H1 (cell line): ENCODE measurements at regions not wholly inside any gene's neighbourhood (a gene's known extent, or its start where the extent isn't known, plus 50 kb on each side); places are given as distances from the start of the nearest gene placed in this dataset.

ENCODE experiments used
- CTCF ChIA-PET: fragments of 300-600 bp; sonication (Branson Sonifier 250); formaldehyde crosslinking; loops from one replicate; lab custom pipeline; 2021; ENCODE audit not compliant: partially characterized antibody; lab: Charles Lee
- POLR2A ChIA-PET: fragments of 300-600 bp; sonication (Branson Sonifier 250); formaldehyde crosslinking; loops from one replicate; lab custom pipeline; 2021; ENCODE audit warnings: inconsistent platforms; ENCODE audit not compliant: partially characterized antibody; lab: Charles Lee
- DNase-seq, 2 experiments: peaks; one replicate each; pipeline versions ENCODE4 v3.0.0 to v3.0.0-alpha.2; 2010 to 2022; ENCODE audit warnings: low spot score in 2 of 2, low read depth in 1 of 2, mixed read lengths in 1 of 2
- FAIRE-seq: peaks from 2 replicates; lab custom pipeline; 2011; peaks lifted over from hg19 to GRCh38; lab: Jason Lieb, UNC
- H2AFZ ChIP-seq: 2 replicates; pipeline ENCODE4 v1.8.1; 2012; ENCODE audit warnings: low read length, inconsistent platforms
- H2AK5ac ChIP-seq: 2 replicates; pipeline ENCODE4 v1.6.1; 2013; ENCODE audit warnings: low read depth, low read length
- H2BK120ac ChIP-seq: replicated peaks from 2 replicates; pipeline ENCODE3; 2013; ENCODE audit warnings: low read depth, low read length, inconsistent platforms
- H2BK12ac ChIP-seq: 2 replicates; pipeline ENCODE4 v1.6.1; 2013; ENCODE audit warnings: low read depth, low read length
- H2BK15ac ChIP-seq: 2 replicates; pipeline ENCODE4 v1.6.1; 2013; ENCODE audit warnings: low read length
- H2BK20ac ChIP-seq: 2 replicates; pipeline ENCODE4 v1.6.1; 2013; ENCODE audit warnings: low read length
- H2BK5ac ChIP-seq: 2 replicates; pipeline ENCODE4 v1.6.1; 2013; ENCODE audit warnings: low read depth, low read length
- H3K14ac ChIP-seq: 2 replicates; pipeline ENCODE4 v1.6.1; 2013; ENCODE audit warnings: inconsistent platforms; ENCODE audit not compliant: insufficient read length
- H3K18ac ChIP-seq: 2 replicates; pipeline ENCODE4 v1.6.1; 2013; ENCODE audit warnings: low read length; ENCODE audit errors: extremely low read depth
- H3K23ac ChIP-seq: 2 replicates; pipeline ENCODE4 v1.6.1; 2013; ENCODE audit warnings: inconsistent platforms; ENCODE audit not compliant: insufficient read length
- H3K23me2 ChIP-seq: 2 replicates; pipeline ENCODE4 v1.6.1; 2013; ENCODE audit warnings: low read depth, low read length
- H3K27ac ChIP-seq: 2 replicates; pipeline ENCODE4 v1.6.1; 2011; ENCODE audit warnings: low read depth, low read length, inconsistent platforms
- H3K27me3 ChIP-seq, 4 experiments: replicated peaks in 1 of 4; 1 replicate in 1 of 4; 2 replicates in 3 of 4; pipeline versions ENCODE4 v1.6.1 to v1.8.1; 2011 to 2013; ENCODE audit warnings: low read length in 3 of 4, mild to moderate bottlenecking in 3 of 4, inconsistent platforms in 2 of 4, mixed read lengths in 2 of 4, moderate library complexity in 1 of 4; ENCODE audit not compliant: control insufficient read depth in 3 of 4, insufficient read depth in 3 of 4; ENCODE audit errors: extremely low read depth in 1 of 4
- H3K36me3 ChIP-seq, 4 experiments: 2 replicates each; pipeline versions ENCODE4 v1.6.1 to v1.8.1; 2011 to 2013; ENCODE audit warnings: mild to moderate bottlenecking in 4 of 4, low read length in 3 of 4, moderate library complexity in 2 of 4, control low read depth in 1 of 4, inconsistent platforms in 1 of 4; ENCODE audit not compliant: insufficient read depth in 4 of 4, control insufficient read depth in 2 of 4
- H3K4ac ChIP-seq: replicated peaks from 2 replicates; pipeline ENCODE3; 2013; ENCODE audit warnings: low read length, low read depth, mixed read lengths, inconsistent platforms; ENCODE audit not compliant: insufficient read length
- H3K4me1 ChIP-seq, 4 experiments: replicated peaks in 1 of 4; 1 replicate in 1 of 4; 2 replicates in 3 of 4; pipeline versions ENCODE4 v1.6.1 to v1.8.1; 2011 to 2013; ENCODE audit warnings: low read length in 3 of 4, inconsistent platforms in 2 of 4, mixed read lengths in 1 of 4; ENCODE audit not compliant: insufficient read depth in 4 of 4, control insufficient read depth in 3 of 4
- H3K4me2 ChIP-seq, 2 experiments: 2 replicates each; pipeline versions ENCODE4 v1.6.1 to v1.8.1; 2011 to 2013; ENCODE audit warnings: low read depth in 2 of 2, low read length in 2 of 2, control low read depth in 1 of 2, inconsistent platforms in 1 of 2, mild to moderate bottlenecking in 1 of 2; ENCODE audit not compliant: insufficient read depth in 1 of 2
- H3K4me3 ChIP-seq, 4 experiments: fragments of 200-600, 300-600 bp in 1 of 4; sonication (generic), shearing (Covaris generic), sonication (Bioruptor Twin) in 1 of 4; 2 replicates each; pipeline versions ENCODE4 v1.5.1 to v1.8.1; 2011 to 2016; ENCODE audit warnings: low read length in 4 of 4, low read depth in 3 of 4, control low read depth in 2 of 4, inconsistent platforms in 2 of 4, mild to moderate bottlenecking in 2 of 4, mixed read lengths in 1 of 4, moderate library complexity in 1 of 4; ENCODE audit not compliant: insufficient read depth in 2 of 4; ENCODE audit errors: extremely low read depth in 1 of 4
- H3K56ac ChIP-seq: replicated peaks from 2 replicates; pipeline ENCODE3; 2013; ENCODE audit warnings: low read depth, mild to moderate bottlenecking, mixed read lengths, low read length, inconsistent platforms; ENCODE audit not compliant: insufficient read length
- H3K79me1 ChIP-seq: 2 replicates; pipeline ENCODE4 v1.6.1; 2013; ENCODE audit warnings: low read depth, low read length, control low read depth
- H3K79me2 ChIP-seq, 2 experiments: 2 replicates each; pipeline versions ENCODE4 v1.6.1 to v1.8.1; 2012 to 2013; ENCODE audit warnings: low read length in 2 of 2, mild to moderate bottlenecking in 2 of 2, inconsistent platforms in 1 of 2; ENCODE audit not compliant: insufficient read depth in 2 of 2, control insufficient read depth in 1 of 2
- H3K9ac ChIP-seq, 4 experiments: replicated peaks in 1 of 4; 1 replicate in 1 of 4; 2 replicates in 3 of 4; pipeline versions ENCODE4 v1.6.1 to v1.8.1; 2011 to 2013; ENCODE audit warnings: low read depth in 3 of 4, low read length in 3 of 4, control low read depth in 2 of 4, mild to moderate bottlenecking in 2 of 4, moderate library complexity in 2 of 4, inconsistent platforms in 1 of 4; ENCODE audit errors: extremely low read depth in 1 of 4
- H3K9me3 ChIP-seq, 2 experiments: 2 replicates each; pipeline versions ENCODE4 v1.6.1 to v1.8.1; 2012 to 2013; ENCODE audit warnings: mild to moderate bottlenecking in 2 of 2, moderate library complexity in 2 of 2, control low read depth in 1 of 2, inconsistent platforms in 1 of 2, low read depth in 1 of 2, low read length in 1 of 2, mixed read lengths in 1 of 2; ENCODE audit not compliant: insufficient read depth in 2 of 2
- H4K20me1 ChIP-seq, 2 experiments: replicated peaks in 1 of 2; 2 replicates each; pipeline versions ENCODE3 to v1.8.1; 2011 to 2013; ENCODE audit warnings: inconsistent platforms in 2 of 2, low read length in 2 of 2, mild to moderate bottlenecking in 1 of 2; ENCODE audit not compliant: insufficient read depth in 2 of 2, control insufficient read depth in 1 of 2
- H4K5ac ChIP-seq: 2 replicates; pipeline ENCODE4 v1.6.1; 2013; ENCODE audit warnings: low read length, low read depth, mixed read lengths, inconsistent platforms; ENCODE audit not compliant: insufficient read length
- H4K8ac ChIP-seq: 2 replicates; pipeline ENCODE4 v1.8.0; 2013; ENCODE audit warnings: mild to moderate bottlenecking, moderate library complexity, low read length, inconsistent platforms; ENCODE audit not compliant: insufficient read depth; ENCODE audit errors: extremely low read depth
- H4K91ac ChIP-seq: replicated peaks from 2 replicates; pipeline ENCODE3; 2013; ENCODE audit warnings: low read length, mixed read lengths, inconsistent platforms; ENCODE audit not compliant: insufficient read length
- CBX5 ChIP-seq: fragments of 300-800, 300-1000 bp; sonication (generic); IDR thresholded peaks from 2 replicates; pipeline ENCODE4 v1.7.1; 2016; ENCODE audit warnings: antibody characterized with exemption, low read length, low read depth
- HDAC6 ChIP-seq: IDR thresholded peaks from one replicate; pipeline ENCODE4 v1.7.1; 2012; ENCODE audit warnings: low read depth, mild to moderate bottlenecking, inconsistent platforms, low read length, moderate library complexity
- NANOG ChIP-seq: IDR thresholded peaks from 2 replicates; pipeline ENCODE4 v1.6.1; 2011; ENCODE audit warnings: low read length, low read depth, mild to moderate bottlenecking, inconsistent platforms; ENCODE audit not compliant: insufficient read depth, poor library complexity, severe bottlenecking

DNA sequence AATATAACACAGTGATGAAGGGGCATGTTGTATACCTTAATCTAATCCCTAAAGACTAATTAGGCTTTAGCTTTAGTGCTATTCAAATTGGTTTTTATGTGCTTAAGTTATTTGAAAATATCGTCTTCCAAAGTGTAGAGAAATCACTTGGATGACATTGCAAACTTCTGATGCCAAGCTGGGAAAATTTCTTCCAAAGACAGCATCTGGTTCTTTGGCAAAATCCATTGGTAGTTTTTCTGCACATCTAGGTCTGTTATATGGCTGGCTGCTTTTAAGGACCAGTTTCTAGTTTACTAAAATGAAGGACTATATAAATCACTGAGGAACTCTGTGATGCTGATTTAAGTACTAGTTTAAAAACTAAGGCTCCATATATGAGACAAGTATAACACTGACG is 2362.3 kb downstream of the PCDH9 start (continued):
- TF ChIP-seq NANOG, result no peak
- TF ChIP-seq CBX5, result no peak

DNA sequence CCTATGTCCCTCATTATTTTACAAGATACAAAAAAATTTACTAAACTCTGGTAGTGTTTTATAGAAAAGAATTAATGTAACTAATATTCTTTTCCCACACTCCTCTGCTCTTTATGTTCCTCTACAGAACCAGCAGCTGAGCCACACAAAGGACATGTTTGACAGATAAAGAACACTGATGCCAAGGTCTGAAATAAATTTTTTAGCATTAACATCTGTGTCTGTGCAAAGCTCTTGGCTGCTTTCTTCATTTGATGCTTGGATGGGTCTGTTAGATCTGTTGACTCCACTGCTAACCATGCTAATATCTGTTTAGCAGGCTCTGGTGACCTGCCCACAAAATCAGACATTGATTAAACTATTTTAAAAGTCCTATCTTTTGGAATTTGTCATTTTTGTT is 2363.8 kb downstream of the PCDH9 start:
- H4K91ac ChIP-seq, result no peak overlapping the region
- H2BK12ac ChIP-seq, result no peak overlapping the region
- no peak overlapping the region for H4K8ac ChIP-seq
- DNase-seq, result no peak
- H3K4me1 ChIP-seq, result no peaks in the 10 kb centered on the region
- no peaks in the 10 kb centered on the region for H3K79me1 ChIP-seq
- no peak overlapping the region for H3K18ac ChIP-seq
- no peak overlapping the region for H4K5ac ChIP-seq
- H3K56ac ChIP-seq, result no peak overlapping the region
- H3K14ac ChIP-seq, result no peak overlapping the region
- 0 out of 2 replicates have a peak overlapping the region, but pooled peaks have one; percentile 65 for H2AFZ ChIP-seq
- H3K4ac ChIP-seq, result no peak overlapping the region
- H2AK5ac ChIP-seq, result no peak overlapping the region
- no peak overlapping the region for H3K9ac ChIP-seq
- no peaks in the 10 kb centered on the region for H3K27me3 ChIP-seq
- no peak overlapping the region for H2BK5ac ChIP-seq
- FAIRE-seq, result no peak
- ChIA-PET CTCF (no interaction called here), POLR2A (no interaction called here)
- H2BK120ac ChIP-seq, result no peak overlapping the region
- no peak for TF ChIP-seq HDAC6
- no peak overlapping the region for H2BK15ac ChIP-seq
- H3K9me3 ChIP-seq, result 0 out of 4 replicates have a peak, but pooled peaks cover 0 to 2% of the 10 kb centered on the region in 2 experiments
- no peak overlapping the region for H3K27ac ChIP-seq
- H4K20me1 ChIP-seq, result no peaks in the 10 kb centered on the region
- no peaks in the 10 kb centered on the region for H3K23me2 ChIP-seq
- H3K23ac ChIP-seq, result no peak overlapping the region
- H3K36me3 ChIP-seq, result no peaks in the 10 kb centered on the region
- H3K4me3 ChIP-seq, result no peak overlapping the region
- H3K4me2 ChIP-seq, result no peak overlapping the region
- no peak overlapping the region for H2BK20ac ChIP-seq
- no peaks in the 10 kb centered on the region for H3K79me2 ChIP-seq
